GM23338 (cell line): ENCODE measurements at regions not wholly inside any gene's neighbourhood (a gene's known extent, or its start where the extent isn't known, plus 50 kb on each side); places are given as distances from the start of the nearest gene placed in this dataset.

ENCODE experiments used
- ETS1 ChIP-seq: IDR thresholded peaks from 2 replicates; pipeline ENCODE4 v1.6.1; 2016; ENCODE audit warnings: antibody characterized with exemption
- EZH2 ChIP-seq: fragments of 200-600 bp; sonication (generic); IDR thresholded peaks from one replicate; pipeline ENCODE4 v1.8.0; 2017; ENCODE audit warnings: antibody characterized with exemption, mild to moderate bottlenecking, low read depth; ENCODE audit not compliant: unreplicated experiment
- EZH2phosphoT487 ChIP-seq: fragments of 200-600 bp; sonication (generic); IDR thresholded peaks from one replicate; pipeline ENCODE4 v1.8.1; 2018; ENCODE audit warnings: antibody characterized with exemption; ENCODE audit not compliant: unreplicated experiment
- POLR2AphosphoS5 ChIP-seq: IDR thresholded peaks from 2 replicates; pipeline ENCODE4 v1.6.1; 2016; ENCODE audit warnings: antibody characterized with exemption, low read depth
- TF ChIP-seq, protein P1 (sequence below), 2 experiments: fragments of 200-600 bp in 1 of 2; sonication (generic) in 1 of 2; conservative IDR thresholded peaks; 2 replicates each; pipeline versions ENCODE4 v1.5.1 to v1.6.1; 2016 to 2017; ENCODE audit warnings: antibody characterized with exemption in 2 of 2, low read depth in 2 of 2, mild to moderate bottlenecking in 2 of 2, moderate library complexity in 1 of 2

- TF ChIP-seq, protein P1, sequence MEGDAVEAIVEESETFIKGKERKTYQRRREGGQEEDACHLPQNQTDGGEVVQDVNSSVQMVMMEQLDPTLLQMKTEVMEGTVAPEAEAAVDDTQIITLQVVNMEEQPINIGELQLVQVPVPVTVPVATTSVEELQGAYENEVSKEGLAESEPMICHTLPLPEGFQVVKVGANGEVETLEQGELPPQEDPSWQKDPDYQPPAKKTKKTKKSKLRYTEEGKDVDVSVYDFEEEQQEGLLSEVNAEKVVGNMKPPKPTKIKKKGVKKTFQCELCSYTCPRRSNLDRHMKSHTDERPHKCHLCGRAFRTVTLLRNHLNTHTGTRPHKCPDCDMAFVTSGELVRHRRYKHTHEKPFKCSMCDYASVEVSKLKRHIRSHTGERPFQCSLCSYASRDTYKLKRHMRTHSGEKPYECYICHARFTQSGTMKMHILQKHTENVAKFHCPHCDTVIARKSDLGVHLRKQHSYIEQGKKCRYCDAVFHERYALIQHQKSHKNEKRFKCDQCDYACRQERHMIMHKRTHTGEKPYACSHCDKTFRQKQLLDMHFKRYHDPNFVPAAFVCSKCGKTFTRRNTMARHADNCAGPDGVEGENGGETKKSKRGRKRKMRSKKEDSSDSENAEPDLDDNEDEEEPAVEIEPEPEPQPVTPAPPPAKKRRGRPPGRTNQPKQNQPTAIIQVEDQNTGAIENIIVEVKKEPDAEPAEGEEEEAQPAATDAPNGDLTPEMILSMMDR (conservative IDR thresholded peaks at IDR 0.05; ENCODE audit: low read depth in 2 of 2), result no peak
- TF ChIP-seq EZH2, result no peak
- no peak for TF ChIP-seq POLR2AphosphoS5
- TF ChIP-seq EZH2phosphoT487, result no peak
- TF ChIP-seq ETS1, result no peak
Observed at GRCh38 chr1:98086796-98087441, 166.1 kb upstream of the DPYD start.
